Colonic mucosa (tissue), 4 donors: ENCODE measurements at regions not wholly inside any gene's neighbourhood (a gene's known extent, or its start where the extent isn't known, plus 50 kb on each side); places are given as distances from the start of the nearest gene placed in this dataset.

Experiments
- DNase-seq: peaks from one replicate; pipeline ENCODE4 v3.0.0-alpha.2; 2020
- H3K27ac ChIP-seq: fragments of 200-600 bp; one replicate; pipeline ENCODE4 v1.8.0; 2021
- H3K27me3 ChIP-seq: fragments of 200-600 bp; one replicate; pipeline ENCODE4 v1.8.0; 2021
- H3K36me3 ChIP-seq: fragments of 200-600 bp; one replicate; pipeline ENCODE4 v1.8.0; 2021
- H3K4me1 ChIP-seq: fragments of 200-600 bp; one replicate; pipeline ENCODE4 v1.8.0; 2021; ENCODE audit warnings: mild to moderate bottlenecking
- H3K4me3 ChIP-seq: fragments of 200-600 bp; one replicate; pipeline ENCODE4 v1.8.0; 2021
- H3K9ac ChIP-seq, 2 donors: one replicate each; pipeline ENCODE4 v1.7.0; 2013; ENCODE audit warnings: control low read depth in 2 of 2, low read depth in 2 of 2, low read length in 2 of 2
- H3K9me3 ChIP-seq: fragments of 200-600 bp; one replicate; pipeline ENCODE4 v1.8.0; 2021
- CTCF ChIP-seq: fragments of 200-600 bp; IDR thresholded peaks from one replicate; pipeline ENCODE4 v1.8.0; 2022; ENCODE audit warnings: antibody characterized with exemption, mild to moderate bottlenecking
- intact Hi-C: fragments of 100-400 bp; cut with DNase I; formaldehyde crosslinking; loops from one replicate; pipeline ENCODE4 v1.14.1; 2022
- donor health status: healthy.
- donor health status: DM: no; HTN: no; CAD: no.
- donor health status: DM: no; HTN: no; CAD: no.

GRCh38 chr1:232529747-232530146, 100.2 kb downstream of the SIPA1L2 start:
- TF ChIP-seq CTCF, result no peak
- Histone ChIP-seq H3K9me3 (no peaks in the 10 kb centered on the region), H3K36me3 (no peaks in the 10 kb centered on the region), H3K27ac (no peak overlapping the region), H3K27me3 (no peaks in the 10 kb centered on the region), H3K9ac (no peak overlapping the region), H3K4me3 (no peak overlapping the region), H3K4me1 (no peaks in the 10 kb centered on the region)
- DNase-seq, result no peak
- intact Hi-C loops, result no loop called here

- no peaks in the 10 kb centered on the region for H3K27me3 ChIP-seq
- TF ChIP-seq CTCF, result no peak
- no peaks in the 10 kb centered on the region for H3K9me3 ChIP-seq
- no peaks in the 10 kb centered on the region for H3K4me1 ChIP-seq
- intact Hi-C loops, result no loop called here
- H3K36me3 ChIP-seq, result no peaks in the 10 kb centered on the region
- no peak for DNase-seq
- H3K4me3 ChIP-seq, result no peak overlapping the region
- no peak overlapping the region for H3K9ac ChIP-seq
- no peak overlapping the region for H3K27ac ChIP-seq
Observed at GRCh38 chr1:232528472-232529089, 101.4 kb downstream of the SIPA1L2 start.

GRCh38 chr1:232524056-232524455, 105.9 kb downstream of the SIPA1L2 start:
- intact Hi-C loops, result no loop called here
- Histone ChIP-seq H3K9me3 (no peaks in the 10 kb centered on the region), H3K36me3 (no peaks in the 10 kb centered on the region), H3K4me3 (no peak overlapping the region), H3K27me3 (no peaks in the 10 kb centered on the region), H3K4me1 (no peaks in the 10 kb centered on the region), H3K9ac (no peak overlapping the region), H3K27ac (no peak overlapping the region)
- TF ChIP-seq CTCF, result no peak
- no peak for DNase-seq

- intact Hi-C loops, result no loop called here
- Histone ChIP-seq H3K36me3 (no peaks in the 10 kb centered on the region), H3K9me3 (no peaks in the 10 kb centered on the region), H3K27me3 (no peaks in the 10 kb centered on the region), H3K4me3 (no peak overlapping the region), H3K9ac (no peak overlapping the region), H3K27ac (no peak overlapping the region), H3K4me1 (no peaks in the 10 kb centered on the region)
- no peak for DNase-seq
- TF ChIP-seq CTCF, result no peak
Observed at GRCh38 chr1:232522189-232522588, 107.7 kb downstream of the SIPA1L2 start.

- TF ChIP-seq CTCF, result no peak
- no peak for DNase-seq
- H3K27ac ChIP-seq, result no peak overlapping the region
Observed at GRCh38 chr1:232521660-232522059, 108.3 kb downstream of the SIPA1L2 start.

More at GRCh38 chr1:232521660-232522059, 108.3 kb downstream of the SIPA1L2 start:
- no peaks in the 10 kb centered on the region for H3K27me3 ChIP-seq
- no peaks in the 10 kb centered on the region for H3K4me1 ChIP-seq
- no peak overlapping the region for H3K4me3 ChIP-seq
- intact Hi-C loops, result no loop called here
- H3K9me3 ChIP-seq, result no peaks in the 10 kb centered on the region
- H3K36me3 ChIP-seq, result no peaks in the 10 kb centered on the region
- H3K9ac ChIP-seq, result no peak overlapping the region
